A172 (cell line): ENCODE measurements at regions not wholly inside any gene's neighbourhood (a gene's known extent, or its start where the extent isn't known, plus 50 kb on each side); places are given as distances from the start of the nearest gene placed in this dataset.
"Not testable (repeated sequence)": the region's sequence is repeated elsewhere in the genome, so short reads cannot be mapped to it uniquely, and the experiment has no call there.

Source experiments
- DNase-seq: peaks from one replicate; pipeline ENCODE4 v3.0.0-alpha.2; 2015; ENCODE audit warnings: low spot score

GRCh38 chr9:32092031-32092430 is 292.4 kb upstream of the ACO1 start:
- no peak for DNase-seq

GRCh38 chr9:32117291-32117690 is 267.2 kb upstream of the ACO1 start:
- DNase-seq, result no peak

DNA sequence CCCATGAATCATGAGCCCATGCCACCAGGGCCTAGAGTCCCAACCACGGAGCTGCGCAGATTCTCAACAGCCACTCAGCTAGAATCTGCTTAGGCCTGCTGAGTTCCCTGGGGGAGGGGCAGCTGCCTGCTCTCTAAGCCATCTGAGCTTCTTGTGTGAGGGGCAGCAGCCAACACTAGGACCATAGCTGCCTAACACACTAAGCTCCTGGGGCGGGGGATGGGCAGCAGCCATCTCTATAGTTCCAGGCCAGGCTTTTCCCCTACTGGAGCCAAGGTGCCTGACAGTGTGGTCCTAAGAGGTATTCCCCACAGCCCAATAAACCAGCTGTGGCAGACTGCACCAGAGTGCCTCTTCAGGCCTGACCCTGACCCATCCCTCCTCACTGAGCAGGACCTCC is 255.9 kb upstream of the ACO1 start:
- no peak for DNase-seq

GRCh38 chr9:32130709-32131108 is 253.7 kb upstream of the ACO1 start:
- DNase-seq, result not testable (repeated sequence)

GRCh38 chr9:32136700-32137339 is 247.6 kb upstream of the ACO1 start:
- peak; percentile 2 for DNase-seq

DNA sequence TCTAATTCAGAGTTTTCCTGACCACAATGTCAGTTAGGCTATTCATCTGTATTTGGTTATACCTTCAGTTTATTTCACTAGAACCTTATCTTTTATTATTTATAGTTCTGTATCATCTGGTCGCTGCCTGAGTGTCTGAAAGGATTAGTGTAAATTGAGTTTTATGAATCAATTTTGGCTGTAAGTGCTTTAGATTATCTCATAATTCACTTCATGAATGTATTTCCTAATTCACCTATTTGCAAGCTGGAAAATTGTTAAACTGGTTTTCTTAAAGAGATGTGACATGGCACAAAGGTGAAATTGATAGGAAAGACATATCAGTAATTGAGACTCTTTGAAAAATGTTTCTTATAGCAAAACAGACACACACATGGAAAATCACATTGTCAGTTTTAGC is 242.4 kb upstream of the ACO1 start:
- no peak for DNase-seq

DNA sequence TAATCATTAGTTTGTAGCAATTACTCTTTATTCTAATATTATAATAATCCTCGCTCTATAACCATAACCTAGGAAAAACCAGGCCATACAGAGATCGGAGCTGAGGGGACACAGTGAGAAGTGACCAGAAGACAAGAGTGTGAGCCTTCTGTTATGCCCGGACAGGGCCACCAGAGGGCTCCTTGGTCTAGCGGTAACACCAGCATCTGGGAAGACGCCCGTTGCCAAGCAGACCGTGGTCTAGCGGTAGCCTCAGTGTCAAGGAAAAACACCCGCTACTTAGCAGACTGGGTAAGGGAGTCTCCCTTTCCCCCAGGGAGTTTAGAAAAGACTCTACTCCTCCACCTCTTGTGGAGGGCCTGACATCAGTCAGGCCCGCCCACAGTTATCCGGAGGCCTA is 235.9 kb upstream of the ACO1 start:
- not testable (repeated sequence) for DNase-seq

GRCh38 chr9:32161209-32161608 is 223.2 kb upstream of the ACO1 start:
- no peak for DNase-seq

DNA sequence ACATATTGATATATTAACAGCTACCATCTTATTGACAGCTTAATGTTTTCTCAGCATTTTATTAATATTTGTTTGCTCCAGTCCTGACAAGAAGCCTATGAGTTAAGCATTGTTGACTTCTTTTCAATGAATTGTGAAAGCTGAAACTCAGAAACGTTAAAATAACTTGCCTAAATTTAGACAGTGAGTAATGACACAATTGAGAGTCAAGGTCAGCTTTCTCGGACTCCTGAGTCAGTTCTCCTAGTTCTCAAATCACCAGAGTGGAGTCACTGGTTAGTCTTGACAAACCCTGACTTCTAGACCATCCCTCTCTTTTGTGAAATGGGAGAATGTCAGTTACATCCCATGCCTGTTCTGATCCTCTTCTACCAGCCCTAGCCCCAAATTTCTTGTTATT is 222.7 kb upstream of the ACO1 start:
- no peak for DNase-seq

GRCh38 chr9:32166316-32166715 is 218.1 kb upstream of the ACO1 start:
- not testable (repeated sequence) for DNase-seq

DNA sequence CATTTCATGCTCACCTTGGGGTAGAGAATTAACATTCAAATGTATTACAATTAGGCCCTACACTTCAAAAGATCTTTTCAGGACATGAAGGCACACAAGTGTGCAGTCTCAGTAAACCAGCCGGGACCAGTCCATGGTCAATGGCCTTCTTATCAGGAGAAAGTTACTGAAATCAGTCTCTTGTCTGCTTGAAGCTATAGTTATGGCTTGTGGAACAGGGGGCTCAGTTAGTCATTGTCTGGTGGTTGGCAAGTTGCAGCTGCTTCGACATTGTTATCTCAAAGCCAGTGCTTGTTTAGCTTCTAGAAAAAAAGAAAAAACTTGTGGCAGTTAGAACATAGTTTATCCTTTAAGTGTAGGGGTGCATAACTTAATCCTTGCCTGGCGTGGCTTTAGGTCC is 213.1 kb upstream of the ACO1 start:
- DNase-seq, result no peak

DNA sequence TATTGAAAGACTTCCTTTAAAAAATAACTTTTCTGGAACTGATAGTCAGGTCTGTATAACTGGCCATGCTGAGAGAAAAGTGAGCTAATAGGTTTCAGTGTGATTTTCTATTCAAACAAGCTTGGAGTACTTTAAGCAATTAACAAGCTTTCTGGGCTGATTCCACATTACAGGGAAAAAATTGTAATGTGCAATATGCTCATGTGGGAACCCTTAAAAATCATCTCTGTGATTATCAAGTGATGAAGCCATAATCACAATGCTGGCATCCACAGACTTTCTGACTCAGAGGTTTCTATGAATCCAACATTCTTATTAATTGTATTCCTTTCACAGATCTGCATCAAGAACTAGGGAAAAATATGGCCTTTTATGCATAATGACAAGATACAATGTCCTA is 212.2 kb upstream of the ACO1 start:
- DNase-seq, result no peak

- no peak for DNase-seq
Observed at GRCh38 chr9:32177396-32177795, 207.0 kb upstream of the ACO1 start.

- no peak for DNase-seq
Observed at GRCh38 chr9:32180597-32180996, 203.8 kb upstream of the ACO1 start.

- no peak for DNase-seq
Observed at GRCh38 chr9:32200241-32200640, 184.2 kb upstream of the ACO1 start.

DNA sequence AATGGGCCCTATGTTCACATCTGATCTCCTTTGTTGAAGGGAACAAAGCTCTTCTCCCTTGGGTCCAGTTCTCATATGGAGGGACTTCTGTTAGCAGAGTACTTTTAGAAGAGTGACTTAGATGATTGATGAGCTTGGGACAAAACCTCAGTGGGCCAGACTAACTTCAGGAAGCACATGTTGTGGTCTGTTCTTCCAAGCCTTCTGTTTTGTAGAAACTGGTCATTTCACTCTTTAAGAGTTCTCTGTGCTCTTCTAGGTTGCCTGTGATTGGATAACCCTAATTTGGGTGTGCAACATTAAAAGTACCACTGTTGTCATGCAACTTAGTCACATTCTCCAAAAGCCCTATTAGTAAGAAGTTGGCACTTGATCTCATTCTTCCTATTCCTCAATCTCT is 183.5 kb upstream of the ACO1 start:
- no peak for DNase-seq

DNA sequence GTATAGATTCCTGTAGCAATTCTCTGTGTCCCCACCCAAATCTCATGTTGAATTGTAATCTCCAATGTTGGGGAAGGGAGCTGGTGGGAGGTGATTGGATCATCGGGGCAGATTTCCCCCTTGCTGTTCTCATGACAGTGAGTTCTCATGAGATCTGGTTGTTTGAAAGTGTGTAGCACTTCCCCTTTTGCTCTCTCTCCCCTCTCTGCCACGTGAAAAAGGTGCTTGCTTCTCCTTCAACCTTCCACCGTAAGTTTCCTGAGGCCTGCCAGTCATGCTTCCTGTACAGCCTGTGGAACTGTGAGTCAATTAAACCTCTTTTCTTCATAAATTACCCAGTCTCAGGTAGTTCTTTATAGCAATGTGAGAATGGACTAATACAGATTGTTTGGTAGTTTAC is 175.3 kb upstream of the ACO1 start:
- not testable (repeated sequence) for DNase-seq

DNA sequence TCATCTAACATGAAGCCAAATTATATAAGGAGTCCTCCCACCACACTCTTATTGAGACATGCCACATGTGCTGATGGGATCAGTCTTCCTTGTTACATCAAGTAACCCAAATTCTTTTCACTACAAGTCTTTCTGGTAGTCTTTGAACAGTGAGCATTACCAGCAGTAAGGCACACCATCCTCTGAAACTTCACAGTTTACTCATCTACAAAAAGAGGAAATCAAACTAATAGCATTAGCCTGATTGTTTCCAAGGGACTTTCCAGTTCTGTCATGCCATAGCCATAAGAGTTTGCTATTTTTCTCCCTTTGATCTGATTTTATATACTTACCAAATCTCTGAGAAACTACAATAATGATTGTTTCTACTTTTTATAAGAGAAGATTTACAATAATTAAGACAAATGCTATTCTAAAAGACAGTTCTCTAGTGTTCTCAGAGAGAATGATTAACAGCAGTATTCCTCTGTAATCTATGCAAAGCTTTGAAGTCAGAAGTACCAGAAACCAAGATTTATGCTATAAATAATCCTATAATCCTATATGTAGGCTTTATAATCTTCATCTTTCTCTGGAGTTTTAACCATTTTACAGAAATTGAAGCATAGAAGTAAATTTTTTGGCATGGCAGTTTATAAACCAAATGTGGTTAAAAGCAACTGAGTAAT is 166.2 kb upstream of the ACO1 start:
- no peak for DNase-seq

GRCh38 chr9:32220750-32221149 is 163.7 kb upstream of the ACO1 start:
- DNase-seq, result no peak

DNA sequence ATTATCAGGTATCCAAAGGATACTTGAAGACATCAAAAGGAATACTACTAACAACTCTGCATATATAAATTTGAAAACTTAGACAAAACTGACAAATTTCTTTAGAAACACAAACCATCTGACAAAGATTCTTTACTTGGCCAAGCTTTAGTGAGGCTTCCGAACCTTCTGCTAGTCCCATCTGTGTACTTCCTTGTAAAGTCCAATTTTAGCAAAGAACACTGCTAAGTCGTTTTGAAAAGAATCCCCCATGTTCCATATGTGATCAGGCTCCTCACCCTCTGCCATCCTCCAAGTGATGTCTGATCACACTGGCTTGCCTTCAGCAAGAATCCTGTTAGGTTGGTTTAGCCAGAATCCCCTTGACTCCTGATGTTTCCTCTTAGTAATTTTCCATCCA is 150.0 kb upstream of the ACO1 start:
- DNase-seq, result no peak

DNA sequence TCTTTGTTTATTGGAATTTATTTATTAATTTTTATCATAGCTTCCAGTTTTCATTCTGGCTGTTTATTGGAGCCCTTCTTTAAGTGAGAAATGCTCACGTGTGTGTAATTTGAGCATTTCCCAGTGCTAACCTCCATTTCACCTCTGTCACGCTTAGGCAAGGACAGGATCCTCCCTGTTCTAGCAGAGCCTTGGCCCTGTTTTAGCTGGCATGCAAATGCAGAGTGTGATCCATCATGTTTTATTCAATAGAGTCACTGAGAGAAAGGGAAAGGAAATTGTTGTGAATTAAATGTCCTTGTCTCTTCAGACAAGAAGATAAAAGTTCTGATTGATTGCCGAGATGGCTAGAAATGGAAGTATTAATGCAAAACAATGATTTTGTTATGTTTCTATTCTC is 137.3 kb upstream of the ACO1 start:
- no peak for DNase-seq

- no peak for DNase-seq
Observed at GRCh38 chr9:32248189-32248712, 136.2 kb upstream of the ACO1 start.

GRCh38 chr9:32251539-32251938 is 132.9 kb upstream of the ACO1 start:
- DNase-seq, result peak; percentile 75

DNA sequence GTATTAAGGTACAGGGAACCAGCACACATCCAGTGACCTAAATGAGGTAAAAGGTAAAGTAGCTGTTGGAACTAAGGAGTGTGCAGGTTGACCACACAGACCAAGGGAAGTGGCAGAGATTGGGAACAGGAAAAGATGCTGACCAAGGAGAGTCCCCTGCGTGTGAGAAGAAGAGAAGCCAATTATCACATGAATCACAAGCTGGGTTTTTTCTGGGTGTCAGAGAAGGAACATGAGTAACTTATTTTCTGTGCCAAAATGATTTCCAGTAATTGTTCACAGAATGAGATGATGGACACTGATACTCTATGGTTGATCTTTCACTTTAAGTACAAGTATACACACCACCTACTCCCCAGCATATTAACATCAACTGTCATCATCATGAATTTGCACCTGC is 130.7 kb upstream of the ACO1 start:
- no peak for DNase-seq
